Osteocyte (in vitro differentiated cells): ENCODE measurements at regions not wholly inside any gene's neighbourhood (a gene's known extent, or its start where the extent isn't known, plus 50 kb on each side); places are given as distances from the start of the nearest gene placed in this dataset.

Experiments
- DNase-seq: peaks from one replicate; pipeline ENCODE4 v3.0.0; 2021; ENCODE audit warnings: mixed read lengths; ENCODE audit not compliant: unreplicated experiment; ENCODE audit errors: extremely low spot score
- H3K27ac Mint-ChIP-seq: one replicate; pipeline ENCODE4 v1.8.0; 2021; ENCODE audit warnings: mild to moderate bottlenecking, mixed read lengths; ENCODE audit not compliant: unreplicated experiment
- H3K27me3 Mint-ChIP-seq: one replicate; pipeline ENCODE4 v1.8.0; 2021; ENCODE audit warnings: mixed read lengths; ENCODE audit not compliant: unreplicated experiment
- H3K36me3 Mint-ChIP-seq: one replicate; pipeline ENCODE4 v1.8.0; 2021; ENCODE audit warnings: mixed read lengths; ENCODE audit not compliant: unreplicated experiment
- H3K4me1 Mint-ChIP-seq: one replicate; pipeline ENCODE4 v1.8.0; 2021; ENCODE audit warnings: mixed read lengths; ENCODE audit not compliant: unreplicated experiment
- H3K4me3 Mint-ChIP-seq: one replicate; pipeline ENCODE4 v1.8.0; 2021; ENCODE audit warnings: mild to moderate bottlenecking, moderate library complexity, mixed read lengths; ENCODE audit not compliant: unreplicated experiment
- H3K9me3 Mint-ChIP-seq: one replicate; pipeline ENCODE4 v1.8.0; 2021; ENCODE audit warnings: mixed read lengths; ENCODE audit not compliant: unreplicated experiment
- TF ChIP-seq, protein P1 (sequence below): fragments of 200-600 bp; sonication (generic); IDR thresholded peaks from 2 replicates; pipeline ENCODE4 v1.5.0; 2021; ENCODE audit warnings: antibody characterized with exemption, mild to moderate bottlenecking, moderate library complexity

DNA sequence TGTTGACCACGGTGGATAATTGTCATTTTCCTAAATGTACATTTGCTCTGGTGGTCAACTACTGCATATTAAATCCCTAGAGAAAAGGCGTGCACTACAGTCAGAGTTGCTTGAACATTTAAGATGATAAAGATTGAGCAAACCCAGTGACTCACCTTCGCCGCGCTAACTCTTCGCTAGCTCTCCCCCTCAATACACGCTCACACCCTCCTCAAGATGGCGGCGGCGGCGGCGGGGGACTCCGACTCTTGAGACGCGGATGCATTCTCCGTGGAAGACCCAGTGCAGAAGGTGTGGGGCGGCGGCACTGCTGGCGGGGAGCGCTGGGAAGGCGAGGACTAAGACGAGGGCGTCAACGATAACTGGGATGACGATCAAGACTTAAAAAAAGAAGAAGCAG is 79.8 kb upstream of the PFN2 start:
- Mint-ChIP-seq H3K4me3 (no peak overlapping the region), H3K9me3 (no peaks in the 10 kb centered on the region), H3K36me3 (peaks cover 3% of the 10 kb centered on the region), H3K27me3 (no peaks in the 10 kb centered on the region), H3K27ac (no peak overlapping the region), H3K4me1 (peaks cover 7% of the 10 kb centered on the region)
- no peak for DNase-seq
- TF ChIP-seq, protein P1, sequence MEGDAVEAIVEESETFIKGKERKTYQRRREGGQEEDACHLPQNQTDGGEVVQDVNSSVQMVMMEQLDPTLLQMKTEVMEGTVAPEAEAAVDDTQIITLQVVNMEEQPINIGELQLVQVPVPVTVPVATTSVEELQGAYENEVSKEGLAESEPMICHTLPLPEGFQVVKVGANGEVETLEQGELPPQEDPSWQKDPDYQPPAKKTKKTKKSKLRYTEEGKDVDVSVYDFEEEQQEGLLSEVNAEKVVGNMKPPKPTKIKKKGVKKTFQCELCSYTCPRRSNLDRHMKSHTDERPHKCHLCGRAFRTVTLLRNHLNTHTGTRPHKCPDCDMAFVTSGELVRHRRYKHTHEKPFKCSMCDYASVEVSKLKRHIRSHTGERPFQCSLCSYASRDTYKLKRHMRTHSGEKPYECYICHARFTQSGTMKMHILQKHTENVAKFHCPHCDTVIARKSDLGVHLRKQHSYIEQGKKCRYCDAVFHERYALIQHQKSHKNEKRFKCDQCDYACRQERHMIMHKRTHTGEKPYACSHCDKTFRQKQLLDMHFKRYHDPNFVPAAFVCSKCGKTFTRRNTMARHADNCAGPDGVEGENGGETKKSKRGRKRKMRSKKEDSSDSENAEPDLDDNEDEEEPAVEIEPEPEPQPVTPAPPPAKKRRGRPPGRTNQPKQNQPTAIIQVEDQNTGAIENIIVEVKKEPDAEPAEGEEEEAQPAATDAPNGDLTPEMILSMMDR, result no peak

DNA sequence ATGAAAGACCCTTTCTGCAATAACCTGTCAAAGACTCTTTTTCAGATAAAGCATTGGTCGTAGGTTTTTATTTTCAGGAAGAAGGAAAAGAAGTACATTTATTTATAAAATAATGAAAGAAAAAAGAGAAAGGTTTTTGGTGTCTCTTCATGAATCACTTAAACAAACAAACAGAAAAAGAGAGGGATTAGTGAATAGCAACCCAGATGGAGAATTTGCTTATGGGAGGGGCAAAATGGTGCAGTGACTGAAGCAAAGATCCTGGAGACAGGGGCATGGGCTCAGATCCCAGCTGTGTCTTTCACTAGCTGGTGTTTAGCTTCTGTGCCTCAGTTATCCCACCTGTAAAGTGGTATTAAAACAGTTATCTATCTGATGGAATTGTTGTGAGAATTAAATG is 78.6 kb upstream of the PFN2 start:
- peaks cover 11% of the 10 kb centered on the region for H3K9me3 Mint-ChIP-seq
- peaks cover 7% of the 10 kb centered on the region for H3K4me1 Mint-ChIP-seq
- DNase-seq, result no peak
- no peaks in the 10 kb centered on the region for H3K27me3 Mint-ChIP-seq
- H3K36me3 Mint-ChIP-seq, result peaks cover 5% of the 10 kb centered on the region
- no peak overlapping the region for H3K4me3 Mint-ChIP-seq
- TF ChIP-seq, protein P1, result no peak
- no peak overlapping the region for H3K27ac Mint-ChIP-seq

DNA sequence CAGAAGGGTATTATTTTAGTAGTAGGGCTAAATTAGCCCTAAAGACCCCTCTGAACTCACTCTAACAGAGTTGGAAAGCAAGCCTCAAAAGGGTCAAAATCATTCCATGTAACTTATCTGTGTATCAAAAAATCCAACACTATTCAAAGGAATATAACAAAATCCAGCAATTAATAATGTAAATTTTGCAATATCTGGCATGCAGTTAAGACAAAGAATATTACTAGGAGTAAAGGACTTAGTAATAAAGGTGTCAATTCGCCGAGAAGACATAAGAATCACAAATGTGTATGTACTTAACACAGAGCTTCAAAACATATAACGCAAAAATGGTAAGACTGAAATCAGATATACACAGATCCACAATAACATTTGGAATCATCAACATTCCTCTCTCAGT is 71.2 kb upstream of the PFN2 start:
- H3K27ac Mint-ChIP-seq, result no peak overlapping the region
- peaks cover 6% of the 10 kb centered on the region for H3K36me3 Mint-ChIP-seq
- H3K4me3 Mint-ChIP-seq, result no peak overlapping the region
- no peak for DNase-seq
- no peaks in the 10 kb centered on the region for H3K27me3 Mint-ChIP-seq
- H3K9me3 Mint-ChIP-seq, result peaks cover 30% of the 10 kb centered on the region
- H3K4me1 Mint-ChIP-seq, result peaks cover 16% of the 10 kb centered on the region
- TF ChIP-seq, protein P1, result no peak

DNA sequence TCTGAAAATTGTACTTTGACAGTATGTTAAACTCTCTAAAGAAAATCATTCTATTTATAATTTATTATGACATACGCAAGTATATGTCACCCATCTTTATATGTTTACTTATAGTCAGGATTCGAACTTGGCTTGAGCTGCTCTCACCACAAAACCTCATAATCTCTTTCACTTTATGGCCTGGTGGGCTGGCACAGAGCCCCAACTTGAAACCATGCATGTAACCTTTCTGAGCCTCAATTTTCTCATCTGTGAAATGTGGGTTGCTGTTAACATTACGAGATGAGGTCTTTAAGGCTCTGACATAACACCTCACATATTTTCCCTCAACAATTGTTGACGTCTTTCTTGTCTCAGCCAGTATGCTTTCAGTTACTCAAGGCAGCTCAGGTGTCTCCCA is 69.4 kb upstream of the PFN2 start:
- TF ChIP-seq, protein P1, result no peak
- Mint-ChIP-seq H3K27ac (no peak overlapping the region), H3K27me3 (no peaks in the 10 kb centered on the region), H3K36me3 (peaks cover 6% of the 10 kb centered on the region), H3K9me3 (peaks cover 27% of the 10 kb centered on the region), H3K4me1 (peaks cover 31% of the 10 kb centered on the region), H3K4me3 (no peak overlapping the region)
- DNase-seq, result no peak

DNA sequence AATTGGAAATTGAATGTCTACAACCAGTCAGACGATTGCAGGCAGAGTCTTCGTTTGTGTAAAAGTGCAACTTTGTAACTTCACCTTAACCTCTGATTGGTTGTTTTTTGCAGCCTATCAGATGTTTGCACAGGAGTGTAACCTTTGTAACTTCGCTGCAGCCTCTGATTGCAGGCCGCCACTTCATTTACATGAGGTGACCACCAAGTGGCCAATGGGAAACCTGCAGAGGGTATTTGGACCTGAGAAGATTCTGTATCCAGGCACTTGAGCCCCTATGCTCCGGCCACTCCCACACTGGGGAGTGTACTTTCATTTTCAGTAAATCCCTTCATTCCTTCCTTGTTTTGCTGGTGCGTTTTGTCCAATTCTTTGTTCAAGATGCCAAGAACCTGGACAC is 68.1 kb upstream of the PFN2 start:
- H3K27ac Mint-ChIP-seq, result peak overlapping the region; percentile 36
- no peaks in the 10 kb centered on the region for H3K27me3 Mint-ChIP-seq
- H3K4me1 Mint-ChIP-seq, result peaks cover 37% of the 10 kb centered on the region
- peaks cover 2% of the 10 kb centered on the region for H3K36me3 Mint-ChIP-seq
- peaks cover 16% of the 10 kb centered on the region for H3K9me3 Mint-ChIP-seq
- H3K4me3 Mint-ChIP-seq, result no peak overlapping the region
- TF ChIP-seq, protein P1, result no peak
- DNase-seq, result no peak
